ENCODE measurements at regions not wholly inside any gene's neighbourhood (a gene's known extent, or its start where the extent isn't known, plus 50 kb on each side); places are given as distances from the start of the nearest gene placed in this dataset.
"Not testable (repeated sequence)": the region's sequence is repeated elsewhere in the genome, so short reads cannot be mapped to it uniquely, and the experiment has no call there.

DNA sequence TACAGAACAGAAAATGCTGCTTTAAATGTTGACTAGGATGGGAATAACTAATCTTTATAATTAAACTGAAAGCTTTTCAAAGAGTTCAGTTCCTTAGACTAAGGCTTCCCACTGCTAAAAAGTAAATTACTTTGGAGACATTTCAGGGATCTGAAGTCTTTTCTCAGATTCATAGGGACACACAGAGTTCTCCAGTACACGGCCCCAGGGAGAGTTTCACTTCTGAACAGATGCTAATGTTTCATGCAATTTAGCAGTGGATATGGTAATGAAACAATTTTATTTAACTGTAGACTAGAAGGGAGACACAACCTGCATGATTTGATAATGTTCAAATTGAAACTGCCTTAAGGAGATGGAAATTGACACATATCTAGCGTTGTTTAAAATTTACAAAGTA is 1282.6 kb downstream of the NCAM2 start:
- DNase-seq, result peak in 1 of 3 donors; percentile 13

DNA sequence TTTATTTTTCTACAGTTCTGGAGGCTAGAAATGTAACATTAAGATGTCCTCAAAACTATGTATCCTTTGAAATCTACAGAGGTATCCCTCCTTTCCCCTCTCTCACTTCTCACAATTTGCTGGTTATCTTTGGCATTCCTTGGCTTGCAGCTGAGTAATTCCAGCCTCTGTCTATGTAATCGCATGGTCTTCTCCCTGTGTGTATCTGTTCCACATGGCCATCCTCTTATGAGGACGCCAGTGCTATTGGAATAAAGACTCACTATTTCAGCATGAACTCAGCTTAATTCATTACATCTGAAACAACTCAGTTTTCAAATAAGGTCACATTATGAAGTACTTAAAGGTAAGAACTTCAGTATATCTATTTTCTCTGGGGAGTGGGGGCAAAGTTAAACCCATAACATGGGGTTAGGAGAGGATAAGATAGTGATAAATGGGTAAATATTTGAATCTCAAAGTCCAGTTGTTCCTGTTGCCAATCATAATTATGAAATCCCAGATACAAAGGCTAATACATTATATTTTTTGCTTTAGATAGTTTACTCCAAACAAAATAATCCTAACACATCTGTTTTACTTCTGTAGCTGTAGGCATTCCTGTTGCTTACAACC is 1290.8 kb downstream of the NCAM2 start:
- DNase-seq, result no peak

DNA sequence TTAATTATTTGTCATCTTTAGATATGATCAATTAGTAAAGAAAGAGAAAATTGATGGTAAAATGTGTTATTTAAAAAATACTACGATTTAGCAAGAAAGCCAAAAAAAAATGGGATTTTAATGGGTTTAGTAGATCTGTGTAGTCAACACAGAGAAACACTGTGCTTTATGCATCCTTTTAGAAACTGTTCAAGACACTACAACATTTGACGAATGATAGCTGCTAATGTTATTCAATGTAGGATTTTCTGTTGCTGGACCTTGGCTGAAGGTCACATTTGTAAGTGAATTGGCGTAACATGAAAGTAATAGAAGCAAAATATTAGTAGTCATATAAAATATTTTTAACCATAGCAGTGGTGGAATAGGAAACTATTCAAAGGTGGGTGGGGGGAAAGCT is 1293.9 kb downstream of the NCAM2 start:
- no peak for DNase-seq

DNA sequence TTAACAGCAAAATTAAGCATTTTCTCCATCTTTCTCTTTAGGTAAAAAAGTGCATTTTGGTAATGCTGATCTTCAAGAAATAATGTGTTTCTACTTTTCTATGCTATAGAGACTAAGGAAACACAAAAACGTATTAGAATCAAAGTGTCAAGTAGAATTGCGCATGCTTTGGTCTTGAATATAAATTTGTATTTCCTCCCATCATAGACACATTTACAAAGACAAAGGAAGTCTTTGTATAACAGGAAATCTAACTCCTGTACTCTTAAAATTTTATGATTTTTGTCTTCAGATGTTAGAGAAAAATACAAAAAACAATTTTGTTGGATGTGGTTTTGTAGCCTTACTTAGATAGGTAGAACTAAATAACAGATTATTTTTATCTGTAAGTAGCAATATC is 1299.4 kb downstream of the NCAM2 start:
- no peak for DNase-seq

DNA sequence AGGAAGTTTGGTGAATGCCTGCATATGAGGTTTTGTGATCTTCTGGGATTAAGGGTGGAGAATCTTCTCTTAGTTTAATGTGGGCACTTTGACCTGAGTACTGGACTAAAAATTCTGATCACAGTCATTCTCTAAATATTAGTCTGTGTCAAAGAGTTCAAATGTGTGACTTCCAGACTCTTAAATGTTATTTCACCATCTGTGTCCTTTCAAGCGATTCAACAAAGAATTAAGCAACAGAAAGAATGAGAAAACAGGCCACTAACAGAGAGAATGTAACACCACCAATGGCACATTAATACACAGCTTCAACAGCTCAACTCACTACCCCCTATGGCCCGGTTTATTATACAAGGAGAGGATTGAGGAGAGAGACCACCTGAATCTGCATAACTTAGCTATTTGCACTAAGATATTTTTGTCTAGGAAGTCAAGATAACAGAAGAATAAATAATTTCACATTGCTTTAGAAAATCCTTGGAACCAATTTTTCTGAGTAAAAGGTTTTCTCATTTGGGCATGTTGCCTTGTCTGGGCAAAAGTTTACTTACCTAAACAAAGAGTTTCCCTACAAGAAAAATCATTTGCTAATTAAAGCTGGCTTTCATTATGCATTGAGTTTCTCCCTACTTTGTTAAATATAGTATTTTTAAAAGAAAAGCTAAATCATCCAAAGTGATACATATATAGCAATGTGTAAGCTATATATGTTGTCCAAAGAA is 1313.7 kb downstream of the NCAM2 start:
- no peak for DNase-seq

DNA sequence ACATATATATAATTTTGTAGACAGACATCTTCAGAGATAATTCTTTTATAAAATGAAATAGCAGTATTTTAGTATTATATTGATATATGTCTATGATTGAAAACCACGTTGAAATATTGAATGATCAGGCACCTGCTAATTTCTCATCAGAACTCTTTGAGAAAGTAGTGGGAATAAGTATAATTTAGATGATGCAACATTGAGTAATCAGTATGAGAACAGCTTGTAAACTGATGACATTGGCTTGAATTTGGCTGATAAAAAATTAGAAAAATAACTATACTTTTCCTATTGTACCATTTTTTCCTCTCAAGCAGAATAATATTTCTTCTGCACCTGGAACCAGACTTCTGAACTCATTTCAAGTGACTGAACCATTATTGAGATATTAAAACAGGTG is 1316.8 kb downstream of the NCAM2 start:
- DNase-seq, result no peak

DNA sequence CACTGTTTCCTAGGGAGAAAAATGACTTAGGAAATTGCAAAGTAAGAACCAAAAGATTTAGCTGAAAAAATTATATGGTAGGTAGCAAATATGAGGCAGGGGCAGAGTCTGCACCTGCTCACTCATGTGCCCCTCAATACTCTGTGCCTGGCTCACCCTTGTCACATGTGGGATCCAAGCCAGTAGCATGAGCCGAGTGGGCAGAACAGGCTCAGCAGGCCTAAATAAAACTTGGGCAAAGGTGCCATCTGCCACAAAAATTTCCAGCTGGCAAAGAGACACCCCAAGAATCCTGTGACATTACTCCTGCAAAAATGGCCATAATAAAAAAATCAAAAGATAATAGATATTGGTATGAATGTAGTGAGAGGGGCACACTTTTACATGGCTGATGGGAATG is 1321.2 kb downstream of the NCAM2 start:
- no peak for DNase-seq

DNA sequence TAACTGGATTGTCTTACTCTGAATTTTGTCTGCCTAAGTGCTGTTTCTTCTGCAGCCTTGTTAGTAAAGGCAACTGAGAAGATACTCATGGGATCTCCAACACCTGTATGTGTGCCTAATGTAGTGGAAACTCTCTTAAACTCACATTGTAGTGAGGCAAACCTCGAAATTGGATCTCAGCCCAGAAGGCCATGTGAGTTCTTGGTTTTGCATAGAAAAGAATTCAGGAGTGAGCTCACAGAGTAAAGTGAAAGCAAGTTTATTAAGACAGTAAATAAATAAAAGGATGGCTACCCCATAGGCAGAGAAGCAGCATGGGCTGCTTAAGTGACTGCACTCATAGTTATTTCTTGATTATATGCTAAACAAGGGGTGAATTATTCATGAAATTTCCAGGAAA is 1344.7 kb downstream of the NCAM2 start:
- peak; percentile 27 to 70 (median 57) for DNase-seq

DNA sequence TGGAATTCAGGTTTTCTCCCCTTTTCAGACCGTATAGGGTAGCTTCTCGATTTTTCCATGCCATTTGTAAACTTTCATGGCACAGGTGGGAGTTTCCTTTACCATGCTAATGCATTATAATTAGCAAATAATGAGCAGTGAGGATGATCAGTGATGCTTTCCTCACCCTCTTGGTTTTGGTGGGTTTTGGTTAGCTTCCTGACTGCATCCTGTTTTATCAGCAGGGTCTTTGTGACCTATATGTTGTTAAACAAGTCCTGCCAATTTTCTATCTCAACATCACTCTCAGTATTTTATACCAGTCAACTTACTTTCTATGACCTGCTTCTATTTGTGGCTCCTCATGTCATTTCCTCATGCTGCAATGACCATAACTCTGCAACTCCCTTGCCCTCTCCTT is 1345.1 kb downstream of the NCAM2 start:
- no peak for DNase-seq

DNA sequence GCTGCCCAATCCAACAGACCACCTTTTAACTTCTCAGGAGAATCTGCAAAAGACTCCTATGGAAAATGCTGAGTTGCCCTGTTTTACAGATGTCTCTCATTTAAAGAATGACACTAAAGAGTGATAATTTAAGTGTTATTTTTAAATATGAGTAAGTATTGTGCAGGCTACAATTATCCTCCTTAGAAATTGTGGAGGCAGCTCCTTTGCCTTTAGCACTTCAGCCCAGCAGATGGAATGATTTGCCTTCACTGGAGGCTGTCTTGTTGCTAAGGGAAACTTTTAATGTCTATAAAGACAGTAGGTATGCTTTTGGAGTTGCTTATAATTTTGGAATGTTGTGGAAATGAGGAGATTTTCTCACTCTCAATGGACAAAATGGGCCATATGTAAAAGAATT is 1345.5 kb downstream of the NCAM2 start:
- no peak for DNase-seq

DNA sequence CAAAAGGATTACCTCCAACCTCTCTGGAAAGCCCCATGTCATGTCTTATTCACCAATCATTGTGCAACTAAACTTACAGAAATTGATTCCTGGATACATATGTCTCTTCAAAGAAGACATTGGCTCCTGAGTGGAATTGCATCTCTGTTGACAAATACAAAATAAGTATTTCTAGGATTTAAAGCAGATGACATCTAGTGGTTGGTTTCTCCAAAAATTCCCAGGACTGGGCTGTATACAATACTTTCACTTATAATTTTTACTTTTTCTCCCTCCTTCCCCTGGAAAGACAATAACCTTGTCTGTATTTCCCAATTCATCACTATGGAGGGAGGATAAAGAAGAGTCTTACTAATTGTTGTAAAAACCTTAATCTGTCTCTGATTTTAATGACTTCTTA is 1347.4 kb downstream of the NCAM2 start:
- DNase-seq, result peak in 1 of 3 donors; percentile 21

DNA sequence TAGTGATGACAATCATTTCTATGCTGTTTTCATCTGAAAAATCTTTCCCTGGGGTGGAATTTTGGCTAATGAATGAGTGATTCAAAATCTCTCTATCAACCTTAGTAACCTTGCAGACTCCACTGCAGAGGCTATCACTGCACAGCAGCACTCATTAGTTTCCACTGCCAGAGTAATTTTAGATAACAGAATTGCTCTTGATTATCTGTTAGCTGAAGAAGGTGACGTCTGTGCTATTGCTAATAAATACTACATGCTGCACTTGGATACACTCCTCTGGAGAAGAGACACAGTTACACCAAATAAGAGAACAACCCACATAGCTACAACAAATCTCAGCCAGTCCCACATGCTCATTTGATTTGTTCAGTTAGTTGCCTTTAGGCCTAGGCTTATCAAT is 1348.4 kb downstream of the NCAM2 start:
- peak in 1 of 3 donors; percentile 8 for DNase-seq

DNA sequence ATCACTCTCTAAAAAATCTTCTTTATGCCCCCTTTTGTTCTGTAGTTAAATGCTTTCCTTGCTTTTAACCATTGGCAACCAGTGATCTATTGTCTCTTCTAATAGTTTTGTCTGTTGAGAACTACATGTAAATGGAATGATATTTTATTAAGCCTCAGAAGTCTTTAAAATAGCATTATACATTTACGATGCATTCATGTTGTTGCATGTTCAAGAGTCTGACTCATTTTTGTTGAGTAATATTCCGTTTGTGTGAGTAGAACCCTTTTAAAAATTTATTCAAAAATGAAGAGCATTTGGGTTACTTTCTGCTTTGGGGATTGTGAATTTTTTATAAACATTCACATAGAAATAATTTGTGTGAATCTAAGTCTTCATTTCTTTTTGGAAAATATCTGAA is 1352.9 kb downstream of the NCAM2 start:
- DNase-seq, result no peak

DNA sequence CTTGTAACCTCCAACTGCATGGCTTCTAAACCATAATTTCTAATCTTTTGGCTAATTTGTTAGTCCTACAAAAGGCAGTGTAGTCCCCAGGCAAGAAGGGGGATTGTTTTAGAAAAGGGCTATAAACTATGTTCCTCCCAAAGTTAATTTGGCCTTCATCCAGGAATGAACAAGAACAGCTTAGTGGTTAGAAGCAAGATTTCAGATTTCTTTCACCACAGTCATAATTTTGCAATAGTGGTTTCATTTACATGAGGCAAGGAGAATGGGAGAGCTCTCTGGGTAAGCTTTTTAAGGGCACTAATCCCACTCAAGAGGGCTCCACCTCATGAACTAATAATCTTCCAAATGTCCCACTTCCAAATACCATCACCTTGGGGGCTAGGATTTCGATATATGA is 1353.9 kb downstream of the NCAM2 start:
- DNase-seq, result no peak

DNA sequence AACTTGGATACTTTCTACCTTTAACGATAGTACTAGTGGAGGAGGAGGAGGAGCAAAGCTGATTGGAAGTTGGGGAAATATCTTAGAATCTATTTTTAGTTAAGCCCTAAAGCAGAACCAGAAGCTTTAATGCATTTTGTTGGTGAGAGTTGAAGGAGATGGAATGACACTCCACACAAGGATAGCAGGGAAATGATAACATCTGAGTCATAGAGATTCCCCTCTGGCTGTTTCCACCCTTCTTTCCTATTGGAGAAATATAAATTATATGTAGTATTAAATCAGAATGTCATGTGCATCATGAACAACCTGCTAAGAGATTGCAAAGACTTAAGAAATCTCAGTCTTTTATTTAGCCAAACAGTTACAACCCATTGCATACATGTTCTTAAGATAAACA is 1357.7 kb downstream of the NCAM2 start:
- no peak for DNase-seq

DNA sequence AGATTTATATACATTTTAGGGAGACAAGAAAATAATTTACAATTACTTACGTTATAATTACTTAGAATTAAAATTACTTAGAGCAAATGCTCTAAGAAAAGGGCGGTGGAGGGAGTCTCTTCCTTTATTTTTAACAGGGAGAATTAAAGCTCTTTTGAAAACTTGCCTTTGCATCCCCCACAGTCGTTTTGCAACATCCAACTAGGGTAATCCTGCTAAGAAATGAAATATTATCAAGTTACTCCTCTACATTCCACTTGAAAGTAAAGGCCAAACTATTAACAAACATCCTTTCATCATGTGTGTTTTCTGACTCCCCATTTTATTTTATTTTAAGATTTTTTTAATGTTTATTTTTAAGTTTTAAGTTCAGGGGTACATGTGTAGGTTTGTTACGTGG is 1358.5 kb downstream of the NCAM2 start:
- DNase-seq, result no peak

DNA sequence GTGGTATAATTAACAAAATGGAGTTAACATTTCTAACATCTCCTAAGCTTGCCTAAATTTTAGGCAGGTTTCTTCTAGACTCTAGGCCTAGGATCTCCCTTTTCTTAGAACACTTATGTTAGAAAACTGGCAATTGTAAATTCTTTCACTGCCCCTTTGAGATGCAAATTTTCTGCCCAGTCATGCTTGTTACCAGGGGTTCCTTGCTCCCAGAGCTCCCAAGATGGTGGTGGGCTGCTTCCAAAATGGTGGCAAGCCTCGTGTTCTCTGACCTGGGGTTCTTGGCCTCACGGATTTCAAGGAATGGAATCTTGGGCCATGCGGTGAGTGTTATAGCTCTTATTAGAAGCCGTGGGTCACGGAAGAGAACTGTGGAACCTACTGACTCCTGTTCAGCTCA is 1361.4 kb downstream of the NCAM2 start:
- DNase-seq, result not testable (repeated sequence)

DNA sequence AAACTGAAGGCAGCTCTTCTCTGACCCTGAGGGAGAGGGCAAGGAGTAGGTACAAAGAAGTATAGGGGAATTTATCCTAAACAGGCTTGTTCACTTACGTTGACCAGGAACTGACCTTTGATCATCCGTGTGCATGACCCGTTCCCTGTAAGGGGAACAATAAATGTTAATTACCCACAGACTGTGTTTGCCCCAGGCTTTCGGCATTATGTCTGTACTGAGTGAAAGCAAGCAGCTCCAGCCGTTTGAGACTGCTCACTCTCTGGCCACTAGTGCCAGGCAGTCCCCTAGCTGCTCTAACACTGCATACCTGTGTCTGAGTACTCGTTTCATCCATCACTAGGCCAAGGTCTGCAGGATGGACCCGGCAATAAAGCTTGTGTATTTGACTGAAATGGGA is 1365.3 kb downstream of the NCAM2 start:
- DNase-seq, result no peak

DNA sequence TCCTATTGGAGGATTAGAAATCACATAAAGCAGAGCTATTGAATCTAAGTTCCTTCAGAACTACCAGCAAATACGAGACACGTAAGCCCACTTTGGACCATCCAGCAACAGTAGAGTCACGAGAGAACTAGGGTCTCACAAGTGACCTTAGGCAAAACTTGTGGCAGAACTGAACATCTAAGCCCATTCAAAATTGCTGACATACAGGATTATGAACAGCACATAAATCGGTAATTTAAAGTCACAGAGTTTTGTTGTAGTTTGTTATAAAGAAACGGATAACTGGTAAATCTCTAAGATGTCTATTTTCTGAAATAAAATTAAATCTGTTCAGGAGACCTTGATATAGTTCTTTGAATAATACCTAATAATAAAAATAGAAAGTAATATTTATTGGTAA is 1366.0 kb downstream of the NCAM2 start:
- no peak for DNase-seq

DNA sequence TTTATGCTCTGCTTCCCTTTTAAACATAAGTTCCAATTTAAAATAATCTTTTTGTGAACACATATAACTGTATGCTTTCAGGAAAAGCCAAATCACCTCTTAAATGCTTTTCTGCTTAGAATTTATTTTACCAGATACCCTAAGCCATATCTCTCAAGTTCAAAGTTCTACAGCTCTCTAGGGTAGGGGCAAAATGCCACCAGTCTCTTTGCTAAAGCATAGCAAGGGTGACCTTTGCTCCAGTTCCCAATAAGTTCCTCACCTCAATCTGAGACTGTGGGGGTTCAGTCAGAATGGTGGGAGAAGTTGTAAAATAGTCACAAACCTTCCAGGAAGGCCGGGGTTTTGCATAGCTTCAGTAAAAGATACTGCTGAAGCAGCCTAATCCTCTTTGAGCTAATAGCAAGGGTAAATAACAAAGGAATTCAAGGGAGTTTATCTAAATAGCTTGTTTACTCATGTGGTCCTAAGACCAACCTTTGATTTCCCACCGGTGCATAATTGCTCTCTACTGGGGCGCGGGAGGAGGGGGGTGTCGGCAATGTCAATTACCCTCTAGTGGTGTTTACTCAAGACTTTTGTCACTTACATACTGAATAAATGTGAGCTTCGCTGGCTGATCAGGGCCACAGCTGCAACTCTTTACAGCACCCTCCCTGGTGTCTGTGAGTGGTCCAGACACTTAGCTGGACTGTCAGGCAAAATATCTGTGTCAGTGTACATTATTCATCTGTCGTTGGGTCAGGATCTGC is 1376.2 kb downstream of the NCAM2 start:
- no peak for DNase-seq

DNA sequence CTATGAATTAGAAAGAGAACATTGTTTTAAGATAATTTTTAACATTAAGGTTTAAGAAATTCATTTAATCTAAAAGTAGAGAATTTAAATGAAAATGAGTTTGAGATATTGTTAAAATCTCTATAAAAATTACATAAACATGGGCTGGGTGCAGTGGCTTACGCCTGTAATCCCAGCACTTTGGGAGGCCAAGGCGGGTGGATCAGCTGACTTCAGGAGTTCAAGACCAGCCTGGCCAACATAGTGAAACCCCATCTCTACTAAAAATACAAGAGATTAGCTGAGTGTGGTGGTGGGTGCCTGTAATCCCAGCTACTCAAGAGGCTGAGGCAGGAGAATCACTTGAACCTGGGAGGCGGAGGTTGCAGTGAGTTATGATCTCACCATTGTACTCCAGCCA is 1379.6 kb downstream of the NCAM2 start:
- not testable (repeated sequence) for DNase-seq

DNA sequence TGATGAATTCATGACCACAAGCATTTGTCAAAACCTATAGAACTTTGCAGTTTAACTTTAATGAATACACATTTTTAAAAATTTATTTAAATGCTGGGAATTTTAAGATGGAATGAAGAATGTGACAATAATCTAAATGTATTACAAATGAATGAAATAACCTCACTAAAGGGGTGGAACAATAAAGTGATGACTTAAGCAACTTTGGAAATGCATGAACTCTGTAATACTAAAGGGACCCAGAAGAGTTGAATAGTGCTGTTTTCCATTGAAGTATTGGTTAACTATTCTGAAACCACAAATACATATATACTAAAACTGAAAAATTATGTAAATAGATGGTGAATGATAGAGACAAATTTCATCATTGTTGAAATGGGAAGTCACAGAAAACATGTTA is 1395.1 kb downstream of the NCAM2 start:
- no peak for DNase-seq

DNA sequence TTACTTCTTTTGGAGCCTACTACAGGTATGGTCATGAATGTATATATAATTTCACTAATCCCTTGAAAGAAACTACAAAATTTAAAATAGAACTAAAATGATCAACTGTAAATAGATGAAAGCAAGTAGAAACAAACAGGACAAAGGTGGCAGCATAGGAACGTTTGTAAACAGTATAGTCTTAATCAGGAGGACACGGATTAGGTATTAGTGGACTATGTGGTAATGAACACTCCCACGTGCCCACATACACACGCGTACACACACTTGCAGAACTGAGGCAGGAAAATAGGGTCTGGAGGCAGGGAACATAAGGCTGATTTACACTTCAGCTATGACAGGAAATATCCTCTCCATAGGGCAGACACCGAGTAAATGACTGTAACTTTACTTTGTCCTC is 1397.8 kb downstream of the NCAM2 start:
- no peak for DNase-seq

All from muscle of back (tissue), 3 donors.